Body of pancreas (tissue), 4 donors: ENCODE measurements at regions not wholly inside any gene's neighbourhood (a gene's known extent, or its start where the extent isn't known, plus 50 kb on each side); places are given as distances from the start of the nearest gene placed in this dataset.

Experiments used
- CTCF ChIP-seq, 7 experiments: fragments of 450-650 bp in 4 of 7; fragments of 200-600 bp in 3 of 7; sonication (generic) in 3 of 7; IDR thresholded peaks; one replicate each; pipeline ENCODE4 v1.5.1; 2016 to 2019; ENCODE audit warnings: antibody characterized with exemption in 7 of 7
- POLR2A ChIP-seq, 3 donors: fragments of 450-650 bp; IDR thresholded peaks; one replicate each; pipeline ENCODE4 v1.6.1; 2016; ENCODE audit warnings: antibody characterized with exemption in 3 of 3, mild to moderate bottlenecking in 2 of 3

- TF ChIP-seq CTCF (IDR thresholded peaks at IDR 0.05) (no peak), POLR2A (IDR thresholded peaks at IDR 0.05) (no peak)
Measured at GRCh38 chr10:80753612-80754011, 215.9 kb downstream of the SH2D4B start.
